H9 (cell line): ENCODE measurements at regions not wholly inside any gene's neighbourhood (a gene's known extent, or its start where the extent isn't known, plus 50 kb on each side); places are given as distances from the start of the nearest gene placed in this dataset.

Source experiments
- DNase-seq: peaks from one replicate; pipeline ENCODE4 v3.0.0-alpha.2; 2017
- H2AFZ ChIP-seq: one replicate; pipeline ENCODE4 v1.6.1; 2013; ENCODE audit warnings: mild to moderate bottlenecking, low read length, control low read depth, moderate library complexity
- H2AK5ac ChIP-seq: 2 replicates; pipeline ENCODE4 v1.6.1; 2013; ENCODE audit warnings: low read length, control low read depth, mixed read lengths; ENCODE audit not compliant: insufficient read length
- H2BK120ac ChIP-seq: one replicate; pipeline ENCODE4 v1.6.1; 2013; ENCODE audit warnings: low read depth, mild to moderate bottlenecking, low read length, control low read depth, inconsistent platforms; ENCODE audit not compliant: poor library complexity, severe bottlenecking
- H2BK12ac ChIP-seq: 2 replicates; pipeline ENCODE4 v1.6.1; 2013; ENCODE audit warnings: low read length, control low read depth, mixed read lengths, low read depth; ENCODE audit not compliant: insufficient read length
- H2BK15ac ChIP-seq: 2 replicates; pipeline ENCODE4 v1.6.1; 2013; ENCODE audit warnings: low read depth, low read length, control low read depth
- H2BK20ac ChIP-seq: one replicate; pipeline ENCODE4 v1.6.1; 2013; ENCODE audit warnings: low read depth, mild to moderate bottlenecking, low read length, control low read depth, inconsistent platforms; ENCODE audit not compliant: poor library complexity, severe bottlenecking
- H2BK5ac ChIP-seq: 2 replicates; pipeline ENCODE4 v1.6.1; 2013; ENCODE audit warnings: low read length, control low read depth, mixed read lengths; ENCODE audit not compliant: insufficient read length
- H3K14ac ChIP-seq: 2 replicates; pipeline ENCODE4 v1.6.1; 2013; ENCODE audit warnings: low read length, control low read depth; ENCODE audit not compliant: insufficient read depth
- H3K18ac ChIP-seq: 2 replicates; pipeline ENCODE4 v1.6.1; 2013; ENCODE audit warnings: low read depth, mild to moderate bottlenecking, mixed read lengths, low read length, control low read depth; ENCODE audit not compliant: insufficient read length
- H3K23ac ChIP-seq: 2 replicates; pipeline ENCODE4 v1.6.1; 2013; ENCODE audit warnings: low read length, control low read depth, mixed read lengths, low read depth; ENCODE audit not compliant: insufficient read length
- H3K23me2 ChIP-seq: 2 replicates; pipeline ENCODE4 v1.6.1; 2013; ENCODE audit warnings: low read depth, mild to moderate bottlenecking, mixed read lengths, low read length, control low read depth; ENCODE audit not compliant: insufficient read length, poor library complexity, severe bottlenecking
- H3K27ac ChIP-seq: 2 replicates; pipeline ENCODE4 v1.5.1; 2013; ENCODE audit warnings: low read length, control low read depth, mixed read lengths, low read depth; ENCODE audit not compliant: insufficient read length
- H3K27me3 ChIP-seq: 2 replicates; pipeline ENCODE4 v1.6.1; 2013; ENCODE audit warnings: low read length, control low read depth, inconsistent platforms; ENCODE audit not compliant: insufficient read depth
- H3K4ac ChIP-seq: 2 replicates; pipeline ENCODE4 v1.6.1; 2013; ENCODE audit warnings: low read depth, mild to moderate bottlenecking, control low read depth, inconsistent platforms, low read length, moderate library complexity
- H3K4me1 ChIP-seq: 2 replicates; pipeline ENCODE4 v1.6.1; 2013; ENCODE audit warnings: low read length, control low read depth, inconsistent platforms; ENCODE audit not compliant: insufficient read depth
- H3K4me2 ChIP-seq: 2 replicates; pipeline ENCODE4 v1.6.1; 2013; ENCODE audit warnings: low read length, control low read depth, mixed read lengths; ENCODE audit not compliant: insufficient read length, insufficient read depth
- H3K56ac ChIP-seq: 2 replicates; pipeline ENCODE4 v1.6.1; 2013; ENCODE audit warnings: low read depth, mild to moderate bottlenecking, mixed read lengths, low read length, control low read depth; ENCODE audit not compliant: insufficient read length
- H3K79me1 ChIP-seq: 2 replicates; pipeline ENCODE4 v1.6.1; 2013; ENCODE audit warnings: low read depth, mild to moderate bottlenecking, moderate library complexity, low read length, control low read depth, inconsistent platforms; ENCODE audit not compliant: insufficient read depth, poor library complexity, severe bottlenecking
- H3K79me2 ChIP-seq: 2 replicates; pipeline ENCODE4 v1.6.1; 2013; ENCODE audit warnings: low read length, control low read depth, inconsistent platforms; ENCODE audit not compliant: insufficient read depth
- H3K9ac ChIP-seq: 2 replicates; pipeline ENCODE4 v1.6.1; 2013; ENCODE audit warnings: low read length, control low read depth, mixed read lengths; ENCODE audit not compliant: insufficient read length; ENCODE audit errors: extremely low read depth
- H3K9me3 ChIP-seq: one replicate; pipeline ENCODE4 v1.6.1; 2013; ENCODE audit warnings: low read depth, low read length, inconsistent platforms; ENCODE audit not compliant: control insufficient read depth
- H3T11ph ChIP-seq: one replicate; pipeline ENCODE4 v1.6.1; 2013; ENCODE audit warnings: mild to moderate bottlenecking, low read length, control low read depth, inconsistent platforms
- H4K20me1 ChIP-seq: one replicate; pipeline ENCODE4 v1.6.1; 2013; ENCODE audit not compliant: control insufficient read depth, insufficient read length, insufficient read depth
- H4K5ac ChIP-seq: 2 replicates; pipeline ENCODE4 v1.6.1; 2013; ENCODE audit warnings: low read depth, mild to moderate bottlenecking, mixed read lengths, low read length, control low read depth; ENCODE audit not compliant: insufficient read length
- H4K8ac ChIP-seq: replicated peaks from 2 replicates; pipeline ENCODE4 v1.6.1; 2013; ENCODE audit warnings: low read length, control low read depth, mixed read lengths, low read depth; ENCODE audit not compliant: insufficient read length
- H4K91ac ChIP-seq: 2 replicates; pipeline ENCODE4 v1.6.1; 2013; ENCODE audit warnings: low read depth, mild to moderate bottlenecking, moderate library complexity, mixed read lengths, low read length, control low read depth; ENCODE audit not compliant: insufficient read length
- H3K27ac Mint-ChIP-seq, 3 experiments: 2 replicates in 2 of 3; 3 replicates in 1 of 3; pipeline ENCODE4 v1.8.0; 2020 to 2021; ENCODE audit warnings: mixed read lengths in 3 of 3, mild to moderate bottlenecking in 1 of 3, moderate library complexity in 1 of 3
- H3K27me3 Mint-ChIP-seq: 2 replicates; pipeline ENCODE4 v1.8.0; 2021; ENCODE audit warnings: low read depth, mild to moderate bottlenecking, moderate library complexity, mixed read lengths
- H3K36me3 Mint-ChIP-seq, 3 experiments: 2 replicates in 2 of 3; 3 replicates in 1 of 3; pipeline ENCODE4 v1.8.0; 2020 to 2021; ENCODE audit warnings: low read depth in 3 of 3, mixed read lengths in 3 of 3; ENCODE audit not compliant: insufficient read depth in 1 of 3
- H3K4me1 Mint-ChIP-seq, 2 experiments: 2 replicates each; pipeline ENCODE4 v1.8.0; 2020; ENCODE audit warnings: mixed read lengths in 2 of 2
- H3K4me3 Mint-ChIP-seq, 2 experiments: 2 replicates in 1 of 2; 3 replicates in 1 of 2; pipeline ENCODE4 v1.8.0; 2020 to 2021; ENCODE audit warnings: mild to moderate bottlenecking in 2 of 2, mixed read lengths in 2 of 2, moderate library complexity in 1 of 2
- H3K9me3 Mint-ChIP-seq, 2 experiments: 2 replicates in 1 of 2; 3 replicates in 1 of 2; pipeline ENCODE4 v1.8.0; 2020; ENCODE audit warnings: mild to moderate bottlenecking in 2 of 2, mixed read lengths in 2 of 2, moderate library complexity in 1 of 2
- WGBS: extraction: QIAGEN DNeasy Blood & Tissue Kit; methylation state at CpG from one replicate; pipeline ENCODE4 v1.1.7; 2013; ENCODE audit warnings: missing lambda C conversion rate, low lambda C conversion rate, mixed read lengths; ENCODE audit not compliant: insufficient read length; ENCODE audit errors: extremely low coverage; 5-methylcytosine and 5-hydroxymethylcytosine counted together
- TF ChIP-seq, protein P1 (sequence below): fragments of 200-600 bp; sonication (generic); conservative IDR thresholded peaks from 3 replicates; pipeline ENCODE4 v1.8.0; 2021; ENCODE audit warnings: antibody characterized with exemption, mild to moderate bottlenecking

DNA sequence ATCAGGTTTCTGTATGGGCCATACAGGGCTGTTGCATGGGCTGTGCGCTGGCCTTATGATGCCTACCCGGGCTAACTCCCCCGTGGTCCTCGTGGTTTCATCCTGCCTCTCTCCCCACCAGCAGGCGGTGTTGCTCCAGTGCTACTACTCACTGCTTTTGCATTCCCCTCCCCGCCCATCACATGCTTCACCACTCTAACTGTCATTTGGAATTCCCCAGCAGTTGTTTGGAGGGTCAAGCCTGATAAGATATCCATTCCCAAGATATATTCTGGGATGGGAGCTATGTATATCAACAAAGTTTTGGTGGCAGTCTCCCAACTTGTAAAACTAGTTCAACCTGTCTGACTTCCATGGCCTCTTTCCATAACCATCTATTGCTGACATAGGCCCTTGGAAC lies 233.2 kb upstream of the SOX4 start:
- Histone ChIP-seq H3K79me1 (no peaks in the 10 kb centered on the region), H4K91ac (no peak overlapping the region), H2AFZ (no peak overlapping the region), H2BK12ac (no peak overlapping the region), H3K4ac (no peak overlapping the region), H3K23ac (no peak overlapping the region), H3K14ac (no peak overlapping the region), H3K27ac (no peak overlapping the region), H2BK120ac (no peak overlapping the region), H3T11ph (no peak overlapping the region), H4K20me1 (no peaks in the 10 kb centered on the region), H4K8ac (no peak overlapping the region), H3K9ac (no peak overlapping the region), H2BK5ac (no peak overlapping the region), H3K79me2 (no peaks in the 10 kb centered on the region), H3K18ac (no peak overlapping the region), H2BK15ac (no peak overlapping the region), H3K4me1 (no peaks in the 10 kb centered on the region; the same call in 1 of the 2 replicates), H3K27me3 (no peaks in the 10 kb centered on the region), H3K23me2 (no peaks in the 10 kb centered on the region), H3K56ac (no peak overlapping the region), H2BK20ac (no peak overlapping the region), H3K4me2 (no peak overlapping the region), H3K9me3 (no peaks in the 10 kb centered on the region), H4K5ac (no peak overlapping the region), H2AK5ac (no peak overlapping the region)
- Mint-ChIP-seq H3K4me1 (peaks cover 19 to 28% of the 10 kb centered on the region in 2 experiments), H3K27me3 (0 out of 2 replicates have a peak, but pooled peaks cover under 1% of the 10 kb centered on the region), H3K4me3 (no peak overlapping the region), H3K9me3 (no peaks in the 10 kb centered on the region), H3K36me3 (peaks cover 0 to 2% (median 0%) of the 10 kb centered on the region in 3 experiments; a peak in 2 of 7 replicates), H3K27ac (no peak overlapping the region)
- DNase-seq = peak; percentile 65
- TF ChIP-seq, protein P1, sequence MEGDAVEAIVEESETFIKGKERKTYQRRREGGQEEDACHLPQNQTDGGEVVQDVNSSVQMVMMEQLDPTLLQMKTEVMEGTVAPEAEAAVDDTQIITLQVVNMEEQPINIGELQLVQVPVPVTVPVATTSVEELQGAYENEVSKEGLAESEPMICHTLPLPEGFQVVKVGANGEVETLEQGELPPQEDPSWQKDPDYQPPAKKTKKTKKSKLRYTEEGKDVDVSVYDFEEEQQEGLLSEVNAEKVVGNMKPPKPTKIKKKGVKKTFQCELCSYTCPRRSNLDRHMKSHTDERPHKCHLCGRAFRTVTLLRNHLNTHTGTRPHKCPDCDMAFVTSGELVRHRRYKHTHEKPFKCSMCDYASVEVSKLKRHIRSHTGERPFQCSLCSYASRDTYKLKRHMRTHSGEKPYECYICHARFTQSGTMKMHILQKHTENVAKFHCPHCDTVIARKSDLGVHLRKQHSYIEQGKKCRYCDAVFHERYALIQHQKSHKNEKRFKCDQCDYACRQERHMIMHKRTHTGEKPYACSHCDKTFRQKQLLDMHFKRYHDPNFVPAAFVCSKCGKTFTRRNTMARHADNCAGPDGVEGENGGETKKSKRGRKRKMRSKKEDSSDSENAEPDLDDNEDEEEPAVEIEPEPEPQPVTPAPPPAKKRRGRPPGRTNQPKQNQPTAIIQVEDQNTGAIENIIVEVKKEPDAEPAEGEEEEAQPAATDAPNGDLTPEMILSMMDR = peak; percentile 30; the same call in 2 of the 3 replicates
- whole genome bisulfite sequencing = no CpG with 5 or more reads among the region's 6 CpGs
